ENCODE measurements at regions not wholly inside any gene's neighbourhood (a gene's known extent, or its start where the extent isn't known, plus 50 kb on each side); places are given as distances from the start of the nearest gene placed in this dataset.

GRCh38 chr20:58109126-58109880 is 119.2 kb downstream of the ANKRD60 start:
- DNase-seq, result no peak

GRCh38 chr20:58107533-58107932 is 120.9 kb downstream of the ANKRD60 start:
- DNase-seq, result no peak

GRCh38 chr20:58106143-58106750 is 122.2 kb downstream of the ANKRD60 start:
- no peak for DNase-seq

- DNase-seq, result no peak
These were observed 124.5 kb downstream of the ANKRD60 start for GRCh38 chr20:58103961-58104360.

GRCh38 chr20:58103517-58103904 is 124.9 kb downstream of the ANKRD60 start:
- no peak for DNase-seq

GRCh38 chr20:58102744-58103516 is 125.5 kb downstream of the ANKRD60 start:
- DNase-seq, result no peak

GRCh38 chr20:58102261-58102660 is 126.2 kb downstream of the ANKRD60 start:
- no peak for DNase-seq

- DNase-seq, result no peak
These were observed 127.6 kb downstream of the ANKRD60 start for GRCh38 chr20:58100731-58101356.

GRCh38 chr20:58099956-58100730 is 128.3 kb downstream of the ANKRD60 start:
- no peak for DNase-seq

- DNase-seq, result no peak
These were observed 129.0 kb downstream of the ANKRD60 start for GRCh38 chr20:58099291-58099935.

- DNase-seq, result no peak
These were observed 129.9 kb downstream of the ANKRD60 start for GRCh38 chr20:58098571-58098970.

GRCh38 chr20:58097943-58098342 is 130.5 kb downstream of the ANKRD60 start:
- no peak for DNase-seq

- no peak for DNase-seq
These were observed 131.0 kb downstream of the ANKRD60 start for GRCh38 chr20:58097429-58097828.

- DNase-seq, result no peak
These were observed 131.5 kb downstream of the ANKRD60 start for GRCh38 chr20:58096880-58097423.

GRCh38 chr20:58094698-58095097 is 133.8 kb downstream of the ANKRD60 start:
- DNase-seq, result no peak

GRCh38 chr20:58094160-58094559 is 134.3 kb downstream of the ANKRD60 start:
- no peak for DNase-seq

- DNase-seq, result no peak
These were observed 135.6 kb downstream of the ANKRD60 start for GRCh38 chr20:58092871-58093270.

GRCh38 chr20:58092353-58092752 is 136.1 kb downstream of the ANKRD60 start:
- no peak for DNase-seq

- DNase-seq, result no peak
These were observed 136.6 kb downstream of the ANKRD60 start for GRCh38 chr20:58091810-58092209.

GRCh38 chr20:58090161-58090560 is 138.3 kb downstream of the ANKRD60 start:
- DNase-seq, result no peak

- DNase-seq, result no peak
These were observed 139.8 kb downstream of the ANKRD60 start for GRCh38 chr20:58088625-58089024.

GRCh38 chr20:58088105-58088504 is 140.3 kb downstream of the ANKRD60 start:
- no peak for DNase-seq

Measured in NCI-H2107 (cell line).